Activated T-helper 1 cell treated with anti-CD3 and anti-CD28 coated beads, Interleukin-12 subunit alpha, Interleukin-12 subunit beta, Interleukin-2, Interleukin-4 antibody, amounts not matched to agents 30 ng/mL and 10 ng/mL and 1 ng/mL, durations not matched to agents 14 hours and 24 hours and 36 hours (primary cell): ENCODE measurements at regions not wholly inside any gene's neighbourhood (a gene's known extent, or its start where the extent isn't known, plus 50 kb on each side); places are given as distances from the start of the nearest gene placed in this dataset.

Source experiments
- DNase-seq: peaks from one replicate; pipeline ENCODE4 v3.0.0; 2021; ENCODE audit warnings: low spot score
- H3K27ac Mint-ChIP-seq: one replicate; pipeline ENCODE4 v1.8.0; 2021; ENCODE audit warnings: mild to moderate bottlenecking, mixed read lengths
- H3K27me3 Mint-ChIP-seq: one replicate; pipeline ENCODE4 v1.8.0; 2022; ENCODE audit warnings: mild to moderate bottlenecking, moderate library complexity, mixed read lengths; ENCODE audit not compliant: insufficient read depth
- H3K36me3 Mint-ChIP-seq: one replicate; pipeline ENCODE4 v1.8.0; 2021; ENCODE audit warnings: low read depth, mixed read lengths
- H3K4me1 Mint-ChIP-seq: one replicate; pipeline ENCODE4 v1.8.0; 2021; ENCODE audit warnings: low read depth, mixed read lengths
- H3K4me3 Mint-ChIP-seq: one replicate; pipeline ENCODE4 v1.8.0; 2021; ENCODE audit warnings: mild to moderate bottlenecking, moderate library complexity, mixed read lengths
- H3K9me3 Mint-ChIP-seq: one replicate; pipeline ENCODE4 v1.8.0; 2021; ENCODE audit warnings: mixed read lengths
- intact Hi-C: fragments of 100-400 bp; cut with micrococcal nuclease; formaldehyde crosslinking; loops from one replicate; pipeline ENCODE4 v1.15.1; 2024

- DNase-seq = no peak
- H3K4me1 Mint-ChIP-seq = no peaks in the 10 kb centered on the region
- no peak overlapping the region for H3K4me3 Mint-ChIP-seq
- intact Hi-C loops = no loop called here
- H3K9me3 Mint-ChIP-seq = peaks cover 14% of the 10 kb centered on the region
- no peaks in the 10 kb centered on the region for H3K36me3 Mint-ChIP-seq
- no peaks in the 10 kb centered on the region for H3K27me3 Mint-ChIP-seq
- H3K27ac Mint-ChIP-seq = no peak overlapping the region
Measured at GRCh38 chr5:119808474-119808873, 179.1 kb downstream of the FAM170A start.

- no peak for DNase-seq
- Mint-ChIP-seq H3K36me3 (no peaks in the 10 kb centered on the region), H3K4me3 (no peak overlapping the region), H3K4me1 (no peaks in the 10 kb centered on the region), H3K27ac (no peak overlapping the region), H3K9me3 (peaks cover 14% of the 10 kb centered on the region), H3K27me3 (no peaks in the 10 kb centered on the region)
- intact Hi-C loops = no loop called here
Measured at GRCh38 chr5:119810217-119810616, 180.9 kb downstream of the FAM170A start.

- Mint-ChIP-seq H3K27me3 (no peaks in the 10 kb centered on the region), H3K27ac (no peak overlapping the region), H3K9me3 (peaks cover 14% of the 10 kb centered on the region), H3K4me1 (no peaks in the 10 kb centered on the region), H3K36me3 (no peaks in the 10 kb centered on the region), H3K4me3 (no peak overlapping the region)
- intact Hi-C loops = no loop called here
- DNase-seq = no peak
Measured at GRCh38 chr5:119811458-119811857, 182.1 kb downstream of the FAM170A start.

GRCh38 chr5:119814655-119815054 lies 185.3 kb downstream of the FAM170A start:
- Mint-ChIP-seq H3K9me3 (no peaks in the 10 kb centered on the region), H3K36me3 (no peaks in the 10 kb centered on the region), H3K27ac (no peak overlapping the region), H3K4me3 (no peak overlapping the region), H3K27me3 (no peaks in the 10 kb centered on the region), H3K4me1 (no peaks in the 10 kb centered on the region)
- intact Hi-C loops = no loop called here
- no peak for DNase-seq

GRCh38 chr5:119816055-119816454 lies 186.7 kb downstream of the FAM170A start:
- no peaks in the 10 kb centered on the region for H3K36me3 Mint-ChIP-seq
- H3K4me1 Mint-ChIP-seq = no peaks in the 10 kb centered on the region
- intact Hi-C loops = no loop called here
- H3K27me3 Mint-ChIP-seq = no peaks in the 10 kb centered on the region
- H3K4me3 Mint-ChIP-seq = no peak overlapping the region
- no peak for DNase-seq
- H3K27ac Mint-ChIP-seq = no peak overlapping the region
- H3K9me3 Mint-ChIP-seq = no peaks in the 10 kb centered on the region

GRCh38 chr5:119820016-119820415 lies 190.7 kb downstream of the FAM170A start:
- Mint-ChIP-seq H3K27me3 (no peaks in the 10 kb centered on the region), H3K9me3 (no peaks in the 10 kb centered on the region), H3K4me1 (no peaks in the 10 kb centered on the region), H3K4me3 (no peak overlapping the region), H3K36me3 (no peaks in the 10 kb centered on the region), H3K27ac (no peak overlapping the region)
- intact Hi-C loops = no loop called here
- no peak for DNase-seq

GRCh38 chr5:119820608-119821007 lies 191.2 kb downstream of the FAM170A start:
- no peak for DNase-seq
- Mint-ChIP-seq H3K4me1 (no peaks in the 10 kb centered on the region), H3K36me3 (no peaks in the 10 kb centered on the region), H3K27me3 (no peaks in the 10 kb centered on the region), H3K27ac (no peak overlapping the region), H3K4me3 (no peak overlapping the region), H3K9me3 (no peaks in the 10 kb centered on the region)
- intact Hi-C loops = no loop called here

GRCh38 chr5:119828541-119828940 lies 199.2 kb downstream of the FAM170A start:
- no peaks in the 10 kb centered on the region for H3K36me3 Mint-ChIP-seq
- H3K4me3 Mint-ChIP-seq = no peak overlapping the region
- H3K27ac Mint-ChIP-seq = no peak overlapping the region
- no peaks in the 10 kb centered on the region for H3K4me1 Mint-ChIP-seq
- no peak for DNase-seq
- intact Hi-C loops = no loop called here
- no peaks in the 10 kb centered on the region for H3K9me3 Mint-ChIP-seq
- no peaks in the 10 kb centered on the region for H3K27me3 Mint-ChIP-seq

- no peak for DNase-seq
- H3K4me3 Mint-ChIP-seq = no peak overlapping the region
- intact Hi-C loops = no loop called here
- no peaks in the 10 kb centered on the region for H3K9me3 Mint-ChIP-seq
- no peaks in the 10 kb centered on the region for H3K36me3 Mint-ChIP-seq
- no peaks in the 10 kb centered on the region for H3K27me3 Mint-ChIP-seq
- no peak overlapping the region for H3K27ac Mint-ChIP-seq
- no peaks in the 10 kb centered on the region for H3K4me1 Mint-ChIP-seq
Measured at GRCh38 chr5:119829341-119829740, 200.0 kb downstream of the FAM170A start.

- H3K4me1 Mint-ChIP-seq = no peaks in the 10 kb centered on the region
- no peak for DNase-seq
- H3K27ac Mint-ChIP-seq = no peak overlapping the region
- H3K9me3 Mint-ChIP-seq = no peaks in the 10 kb centered on the region
- H3K27me3 Mint-ChIP-seq = no peaks in the 10 kb centered on the region
- H3K4me3 Mint-ChIP-seq = no peak overlapping the region
- intact Hi-C loops = no loop called here
- H3K36me3 Mint-ChIP-seq = no peaks in the 10 kb centered on the region
Measured at GRCh38 chr5:119833176-119833575, 203.8 kb downstream of the FAM170A start.

- DNase-seq = no peak
- H3K27ac Mint-ChIP-seq = no peak overlapping the region
- no peaks in the 10 kb centered on the region for H3K27me3 Mint-ChIP-seq
- H3K4me1 Mint-ChIP-seq = no peaks in the 10 kb centered on the region
- no peaks in the 10 kb centered on the region for H3K9me3 Mint-ChIP-seq
- intact Hi-C loops = no loop called here
- H3K4me3 Mint-ChIP-seq = no peak overlapping the region
- no peaks in the 10 kb centered on the region for H3K36me3 Mint-ChIP-seq
Measured at GRCh38 chr5:119840175-119840574, 210.8 kb downstream of the FAM170A start.

GRCh38 chr5:119852140-119852539 lies 222.8 kb downstream of the FAM170A start:
- no peaks in the 10 kb centered on the region for H3K9me3 Mint-ChIP-seq
- H3K4me1 Mint-ChIP-seq = no peaks in the 10 kb centered on the region
- no peak for DNase-seq
- intact Hi-C loops = no loop called here
- H3K36me3 Mint-ChIP-seq = no peaks in the 10 kb centered on the region
- H3K4me3 Mint-ChIP-seq = no peak overlapping the region
- no peak overlapping the region for H3K27ac Mint-ChIP-seq
- H3K27me3 Mint-ChIP-seq = no peaks in the 10 kb centered on the region

- Mint-ChIP-seq H3K9me3 (no peaks in the 10 kb centered on the region), H3K4me3 (no peak overlapping the region), H3K4me1 (no peaks in the 10 kb centered on the region), H3K27me3 (no peaks in the 10 kb centered on the region), H3K36me3 (no peaks in the 10 kb centered on the region), H3K27ac (no peak overlapping the region)
- intact Hi-C loops = no loop called here
- no peak for DNase-seq
Measured at GRCh38 chr5:119860463-119860862, 231.1 kb downstream of the FAM170A start.

- no peak for DNase-seq
- intact Hi-C loops = no loop called here
Measured at GRCh38 chr5:119862619-119863018, 233.3 kb downstream of the FAM170A start.

More at GRCh38 chr5:119862619-119863018, 233.3 kb downstream of the FAM170A start:
- Mint-ChIP-seq H3K9me3 (no peaks in the 10 kb centered on the region), H3K4me3 (no peak overlapping the region), H3K4me1 (no peaks in the 10 kb centered on the region), H3K36me3 (no peaks in the 10 kb centered on the region), H3K27ac (no peak overlapping the region), H3K27me3 (no peaks in the 10 kb centered on the region)
